ENCODE measurements at regions not wholly inside any gene's neighbourhood (a gene's known extent, or its start where the extent isn't known, plus 50 kb on each side); places are given as distances from the start of the nearest gene placed in this dataset.

DNA sequence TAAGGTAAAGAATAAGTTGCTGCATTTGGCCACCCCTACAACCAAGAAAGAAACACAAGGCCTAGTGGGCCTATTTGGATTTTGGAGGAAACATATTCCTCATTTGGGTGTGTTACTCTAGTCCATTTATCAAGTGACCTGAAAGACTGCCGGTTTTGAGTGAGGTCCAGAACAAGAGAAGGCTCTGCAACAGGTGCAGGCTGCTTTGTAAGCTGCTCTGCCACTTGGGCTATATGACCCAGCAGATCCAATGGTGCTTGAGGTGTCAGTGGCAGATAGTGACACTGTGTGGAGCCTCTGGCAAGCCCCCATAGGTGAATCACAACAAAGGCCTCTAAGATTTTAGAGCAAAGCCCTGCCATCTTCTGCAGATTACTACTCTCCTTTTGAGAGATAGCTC lies 491.3 kb downstream of the TAFA4 start:
- TF ChIP-seq ZC3H10 (CRISPR knock-in tag; IDR thresholded peaks at IDR 0.05) (no peak), GLIS3 (CRISPR knock-in tag; IDR thresholded peaks at IDR 0.05) (no peak), ZNF70 (CRISPR knock-in tag; IDR thresholded peaks at IDR 0.05) (no peak), CSDC2 (CRISPR knock-in tag; IDR thresholded peaks at IDR 0.05) (no peak), ZFP3 (CRISPR knock-in tag; IDR thresholded peaks at IDR 0.05) (no peak), TCF4 (CRISPR knock-in tag; IDR thresholded peaks at IDR 0.05; ENCODE audit: borderline replicate concordance) (no peak), ZNF8 (CRISPR knock-in tag; IDR thresholded peaks at IDR 0.05) (no peak), OSR1 (CRISPR knock-in tag; IDR thresholded peaks at IDR 0.05) (no peak), ISL1 (CRISPR knock-in tag; IDR thresholded peaks at IDR 0.05) (no peak)
- TF ChIP-seq, protein P1, sequence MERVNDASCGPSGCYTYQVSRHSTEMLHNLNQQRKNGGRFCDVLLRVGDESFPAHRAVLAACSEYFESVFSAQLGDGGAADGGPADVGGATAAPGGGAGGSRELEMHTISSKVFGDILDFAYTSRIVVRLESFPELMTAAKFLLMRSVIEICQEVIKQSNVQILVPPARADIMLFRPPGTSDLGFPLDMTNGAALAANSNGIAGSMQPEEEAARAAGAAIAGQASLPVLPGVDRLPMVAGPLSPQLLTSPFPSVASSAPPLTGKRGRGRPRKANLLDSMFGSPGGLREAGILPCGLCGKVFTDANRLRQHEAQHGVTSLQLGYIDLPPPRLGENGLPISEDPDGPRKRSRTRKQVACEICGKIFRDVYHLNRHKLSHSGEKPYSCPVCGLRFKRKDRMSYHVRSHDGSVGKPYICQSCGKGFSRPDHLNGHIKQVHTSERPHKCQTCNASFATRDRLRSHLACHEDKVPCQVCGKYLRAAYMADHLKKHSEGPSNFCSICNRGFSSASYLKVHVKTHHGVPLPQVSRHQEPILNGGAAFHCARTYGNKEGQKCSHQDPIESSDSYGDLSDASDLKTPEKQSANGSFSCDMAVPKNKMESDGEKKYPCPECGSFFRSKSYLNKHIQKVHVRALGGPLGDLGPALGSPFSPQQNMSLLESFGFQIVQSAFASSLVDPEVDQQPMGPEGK (CRISPR knock-in tag; IDR thresholded peaks at IDR 0.05; ENCODE audit: borderline replicate concordance) = no peak

Data from SK-N-SH treated with all-trans-retinoic acid at 6 μM for 48 hours (cell line).